PC-3 (cell line): ENCODE measurements at regions not wholly inside any gene's neighbourhood (a gene's known extent, or its start where the extent isn't known, plus 50 kb on each side); places are given as distances from the start of the nearest gene placed in this dataset.

Experiments used
- ATAC-seq: fragments of 200-7000 bp; cut with Tn5 transposase; 2 replicates; pipeline ENCODE4 v1.9.1; 2020; ENCODE audit warnings: mild to moderate bottlenecking, moderate library complexity
- BruUV-seq: library from RNA; stranded (reverse); fragments of 400-500 nt; replicated peaks from 2 replicates; lab custom pipeline; 2021; lab: Mats Ljungman, UMichigan
- CTCF ChIA-PET: fragments of 300-600 bp; sonication (Branson Sonifier 250); formaldehyde crosslinking; loops from one replicate; lab custom pipeline; 2022; ENCODE audit warnings: antibody characterized with exemption; lab: Charles Lee
- POLR2A ChIA-PET: fragments of 300-600 bp; sonication (Branson Sonifier 250); formaldehyde crosslinking; loops from one replicate; lab custom pipeline; 2022; ENCODE audit warnings: antibody characterized with exemption; ENCODE audit not compliant: unreplicated experiment; lab: Charles Lee
- DNase-seq: peaks from one replicate; pipeline ENCODE4 v3.0.0-alpha.2; 2015
- H2AFZ ChIP-seq: fragments of 300-600 bp; sonication (generic); 2 replicates; pipeline ENCODE4 v1.6.0; 2016; ENCODE audit warnings: antibody characterized with exemption, low read length
- H3F3A ChIP-seq: fragments of 300-600 bp; sonication (generic); one replicate; pipeline ENCODE4 v1.6.0; 2017; ENCODE audit warnings: antibody characterized with exemption, low read length, control low read depth, mild to moderate bottlenecking; ENCODE audit not compliant: unreplicated experiment
- H3K27ac ChIP-seq: fragments of 300-600 bp; sonication (generic); 2 replicates; pipeline ENCODE4 v1.5.1; 2016; ENCODE audit warnings: mild to moderate bottlenecking, low read length
- H3K27me3 ChIP-seq: fragments of 300-600 bp; sonication (generic); 2 replicates; pipeline ENCODE4 v1.6.1; 2016; ENCODE audit warnings: low read length, mixed read lengths
- H3K36me3 ChIP-seq: fragments of 300-600 bp; sonication (generic); 2 replicates; pipeline ENCODE4 v1.6.1; 2016; ENCODE audit warnings: low read depth, mixed run types, low read length, mixed read lengths
- H3K4me1 ChIP-seq: fragments of 300-600 bp; sonication (generic); 2 replicates; pipeline ENCODE4 v1.5.1; 2016; ENCODE audit warnings: low read length; ENCODE audit not compliant: insufficient read depth
- H3K4me2 ChIP-seq: fragments of 300-600 bp; sonication (generic); 2 replicates; pipeline ENCODE4 v1.6.0; 2016; ENCODE audit warnings: low read length
- H3K4me3 ChIP-seq: fragments of 300-600 bp; sonication (generic); 2 replicates; pipeline ENCODE4 v1.5.1; 2016; ENCODE audit warnings: mild to moderate bottlenecking, low read length, mixed read lengths
- H3K79me2 ChIP-seq: fragments of 300-600 bp; sonication (generic); 2 replicates; pipeline ENCODE4 v1.6.1; 2017; ENCODE audit warnings: low read length, mixed read lengths
- H3K9ac ChIP-seq: fragments of 300-600 bp; sonication (generic); 2 replicates; pipeline ENCODE4 v1.6.0; 2016; ENCODE audit warnings: mild to moderate bottlenecking, low read length
- H3K9me2 ChIP-seq: fragments of 300-600 bp; sonication (generic); replicated peaks from 2 replicates; pipeline ENCODE4 v1.6.1; 2016; ENCODE audit warnings: mixed run types, low read length, mixed read lengths
- H3K9me3 ChIP-seq: fragments of 300-600 bp; sonication (generic); 2 replicates; pipeline ENCODE4 v1.6.1; 2016; ENCODE audit warnings: low read length, mixed read lengths
- H4K20me1 ChIP-seq: fragments of 300-600 bp; sonication (generic); 2 replicates; pipeline ENCODE4 v1.6.1; 2016; ENCODE audit warnings: low read length, mixed read lengths
- EZH2 ChIP-seq: fragments of 300-600 bp; sonication (generic); IDR thresholded peaks from one replicate; pipeline ENCODE4 v1.6.1; 2017; ENCODE audit warnings: antibody characterized with exemption, mild to moderate bottlenecking, low read length; ENCODE audit not compliant: unreplicated experiment
- EZH2phosphoT487 ChIP-seq: fragments of 300-600 bp; sonication (generic); IDR thresholded peaks from 2 replicates; pipeline ENCODE4 v1.6.1; 2018; ENCODE audit warnings: mild to moderate bottlenecking, antibody characterized with exemption, low read length, borderline replicate concordance
- intact Hi-C: fragments of 100-400 bp; cut with micrococcal nuclease; formaldehyde crosslinking; loops from 2 replicates; pipeline ENCODE4 v1.9.0; 2023
- TF ChIP-seq, protein P1 (sequence below): fragments of 300-600 bp; sonication (generic); conservative IDR thresholded peaks from 2 replicates; pipeline ENCODE4 v1.5.1; 2017; ENCODE audit warnings: antibody characterized with exemption, low read depth, mild to moderate bottlenecking, low read length

DNA sequence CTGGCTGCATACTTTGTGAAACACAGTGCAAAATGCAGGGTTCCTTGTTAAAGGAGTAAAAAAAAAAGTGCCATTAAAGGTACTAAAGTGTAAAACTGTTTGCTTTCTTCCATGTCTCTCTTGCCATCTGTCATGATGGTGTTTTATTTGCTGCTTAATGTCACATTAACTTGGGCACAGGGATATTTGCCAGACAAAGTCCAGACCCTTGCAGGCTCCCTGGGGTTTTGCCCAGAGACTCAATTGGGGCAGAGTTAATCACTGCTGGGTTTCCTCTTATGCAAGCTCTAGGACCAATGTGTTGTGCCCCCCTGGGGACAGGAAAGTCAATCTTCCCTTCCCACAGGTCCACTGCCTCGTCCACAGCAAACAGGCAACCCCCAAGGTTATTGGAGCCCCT lies 274.3 kb upstream of the SGCD start:
- DNase-seq (no peak), ATAC-seq (no peak)
- H3F3A ChIP-seq: no peaks in the 10 kb centered on the region
- no peaks in the 10 kb centered on the region for H3K4me1 ChIP-seq
- H3K27ac ChIP-seq: no peak overlapping the region
- H3K4me2 ChIP-seq: no peak overlapping the region
- no peak overlapping the region for H2AFZ ChIP-seq
- H3K4me3 ChIP-seq: no peak overlapping the region
- no TSS peak for BruUV-seq
- ChIA-PET POLR2A (no interaction called here), CTCF (no interaction called here)
- no peak overlapping the region for H3K9ac ChIP-seq
- no peaks in the 10 kb centered on the region for H3K9me2 ChIP-seq
- no peaks in the 10 kb centered on the region for H3K36me3 ChIP-seq
- H3K79me2 ChIP-seq: no peaks in the 10 kb centered on the region
- H4K20me1 ChIP-seq: no peaks in the 10 kb centered on the region
- H3K27me3 ChIP-seq: no peaks in the 10 kb centered on the region
- TF ChIP-seq EZH2 (no peak), EZH2phosphoT487 (no peak)
- TF ChIP-seq, protein P1, sequence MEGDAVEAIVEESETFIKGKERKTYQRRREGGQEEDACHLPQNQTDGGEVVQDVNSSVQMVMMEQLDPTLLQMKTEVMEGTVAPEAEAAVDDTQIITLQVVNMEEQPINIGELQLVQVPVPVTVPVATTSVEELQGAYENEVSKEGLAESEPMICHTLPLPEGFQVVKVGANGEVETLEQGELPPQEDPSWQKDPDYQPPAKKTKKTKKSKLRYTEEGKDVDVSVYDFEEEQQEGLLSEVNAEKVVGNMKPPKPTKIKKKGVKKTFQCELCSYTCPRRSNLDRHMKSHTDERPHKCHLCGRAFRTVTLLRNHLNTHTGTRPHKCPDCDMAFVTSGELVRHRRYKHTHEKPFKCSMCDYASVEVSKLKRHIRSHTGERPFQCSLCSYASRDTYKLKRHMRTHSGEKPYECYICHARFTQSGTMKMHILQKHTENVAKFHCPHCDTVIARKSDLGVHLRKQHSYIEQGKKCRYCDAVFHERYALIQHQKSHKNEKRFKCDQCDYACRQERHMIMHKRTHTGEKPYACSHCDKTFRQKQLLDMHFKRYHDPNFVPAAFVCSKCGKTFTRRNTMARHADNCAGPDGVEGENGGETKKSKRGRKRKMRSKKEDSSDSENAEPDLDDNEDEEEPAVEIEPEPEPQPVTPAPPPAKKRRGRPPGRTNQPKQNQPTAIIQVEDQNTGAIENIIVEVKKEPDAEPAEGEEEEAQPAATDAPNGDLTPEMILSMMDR: no peak
- intact Hi-C loops: no loop called here
- H3K9me3 ChIP-seq: no peaks in the 10 kb centered on the region

DNA sequence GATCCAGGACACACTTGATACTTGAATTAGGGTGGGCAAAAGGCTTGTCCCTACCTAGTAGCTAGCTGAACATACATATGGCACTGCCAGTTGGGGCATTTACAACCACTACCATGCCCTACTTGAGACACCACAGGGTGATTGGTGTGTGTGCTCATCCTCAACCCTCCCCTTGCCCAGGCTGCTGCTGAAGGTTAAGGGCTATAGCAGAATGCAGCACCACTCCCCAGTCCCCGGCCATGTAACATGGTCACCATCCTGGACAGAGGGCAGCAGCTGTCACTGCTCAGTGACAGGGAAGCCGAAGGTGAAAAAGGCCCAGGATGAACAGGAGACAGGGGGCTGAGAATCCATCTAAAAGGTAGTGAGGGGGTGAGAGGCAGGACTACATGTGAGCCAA lies 273.9 kb upstream of the SGCD start:
- Histone ChIP-seq H3K27me3 (no peaks in the 10 kb centered on the region), H3K36me3 (no peaks in the 10 kb centered on the region), H2AFZ (no peak overlapping the region), H4K20me1 (no peaks in the 10 kb centered on the region), H3K4me3 (no peak overlapping the region), H3K9me2 (no peaks in the 10 kb centered on the region), H3K9me3 (0 out of 2 replicates have a peak, but pooled peaks cover 3% of the 10 kb centered on the region), H3K79me2 (no peaks in the 10 kb centered on the region), H3K27ac (no peak overlapping the region), H3F3A (no peaks in the 10 kb centered on the region), H3K9ac (no peak overlapping the region), H3K4me1 (no peaks in the 10 kb centered on the region), H3K4me2 (no peak overlapping the region)
- DNase-seq (no peak), ATAC-seq (no peak)
- ChIA-PET CTCF (no interaction called here), POLR2A (no interaction called here)
- intact Hi-C loops: no loop called here
- TF ChIP-seq EZH2phosphoT487: no peak
- TF ChIP-seq EZH2: no peak
- TF ChIP-seq, protein P1: no peak
- no TSS peak for BruUV-seq

DNA sequence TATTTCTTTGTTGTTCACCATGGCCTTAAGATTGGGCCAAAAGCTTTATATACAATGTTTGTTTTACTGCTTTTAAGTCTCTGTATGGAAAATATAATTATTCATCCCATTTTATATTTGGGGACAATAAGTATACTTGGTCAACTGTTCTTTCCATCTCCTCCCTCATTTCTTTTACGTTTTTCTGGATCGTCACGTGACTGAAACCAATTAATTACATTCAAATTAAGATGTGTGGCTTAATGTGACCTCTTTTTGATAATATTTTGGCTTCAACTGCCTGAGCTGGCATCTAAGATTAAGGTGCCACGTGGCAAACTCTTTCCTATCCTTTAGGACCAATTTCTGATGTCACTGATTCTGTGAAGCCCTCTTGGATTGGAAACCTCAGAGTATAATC lies 250.1 kb upstream of the SGCD start:
- intact Hi-C loops: no loop called here
- H3F3A ChIP-seq: no peaks in the 10 kb centered on the region
- CTCF ChIA-PET: no interaction called here

More for the DNA sequence above, 250.1 kb upstream of the SGCD start:
- Histone ChIP-seq H3K4me3 (no peak overlapping the region), H4K20me1 (no peaks in the 10 kb centered on the region), H3K4me2 (no peak overlapping the region), H3K9me2 (no peaks in the 10 kb centered on the region), H3K36me3 (no peaks in the 10 kb centered on the region), H2AFZ (no peak overlapping the region), H3K27me3 (no peaks in the 10 kb centered on the region), H3K9ac (no peak overlapping the region), H3K4me1 (no peaks in the 10 kb centered on the region), H3K9me3 (no peaks in the 10 kb centered on the region), H3K79me2 (no peaks in the 10 kb centered on the region), H3K27ac (no peak overlapping the region)
- BruUV-seq: no TSS peak
- ATAC-seq (no peak), DNase-seq (no peak)
- TF ChIP-seq EZH2phosphoT487: no peak
- TF ChIP-seq, protein P1: no peak
- POLR2A ChIA-PET: no interaction called here
